Globus pallidus (tissue), 1 donor: ENCODE measurements at regions not wholly inside any gene's neighbourhood (a gene's known extent, or its start where the extent isn't known, plus 50 kb on each side); places are given as distances from the start of the nearest gene placed in this dataset.
"Not testable (repeated sequence)": the region's sequence is repeated elsewhere in the genome, so short reads cannot be mapped to it uniquely, and the experiment has no call there.

Source experiments
- DNase-seq: peaks from one replicate; pipeline ENCODE4 v3.0.0-alpha.2; 2015; ENCODE audit warnings: low spot score

DNA sequence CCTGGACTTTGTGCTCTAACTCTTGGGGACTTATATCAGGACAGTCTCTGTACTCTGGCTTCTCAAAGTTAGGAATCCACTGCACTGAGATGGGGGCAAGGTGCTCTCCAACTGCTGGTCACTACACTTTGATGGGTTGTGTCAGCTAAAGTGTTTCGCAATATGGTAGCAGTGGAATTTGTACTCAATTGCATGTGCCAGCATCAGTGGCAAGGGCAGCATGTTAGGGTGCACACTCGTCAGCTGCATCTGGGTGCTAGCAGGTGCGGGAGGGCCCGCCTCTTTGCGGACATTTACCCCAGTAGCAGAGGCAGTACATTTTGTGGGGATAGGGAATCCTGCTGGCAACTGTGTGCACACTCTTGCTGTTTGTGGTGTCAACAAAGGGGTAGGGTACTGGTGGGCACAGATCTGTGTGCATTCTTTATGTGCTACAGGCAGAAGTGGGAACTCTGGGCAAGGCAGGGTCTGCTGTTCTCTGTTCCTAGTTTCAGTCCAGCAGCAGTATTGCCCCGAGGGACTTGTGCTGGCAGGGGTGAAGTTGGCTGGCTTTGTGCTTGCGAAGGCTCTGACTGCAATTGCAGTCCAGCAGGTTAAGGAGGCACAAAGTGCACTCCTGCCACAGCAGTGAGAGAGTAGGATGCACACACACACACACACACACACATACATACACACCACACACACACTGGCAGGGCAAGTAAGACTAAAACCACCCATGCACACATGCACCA is 924.8 kb upstream of the CDH9 start:
- no peak for DNase-seq

GRCh38 chr5:27962198-27962597 is 923.8 kb upstream of the CDH9 start:
- no peak for DNase-seq

DNA sequence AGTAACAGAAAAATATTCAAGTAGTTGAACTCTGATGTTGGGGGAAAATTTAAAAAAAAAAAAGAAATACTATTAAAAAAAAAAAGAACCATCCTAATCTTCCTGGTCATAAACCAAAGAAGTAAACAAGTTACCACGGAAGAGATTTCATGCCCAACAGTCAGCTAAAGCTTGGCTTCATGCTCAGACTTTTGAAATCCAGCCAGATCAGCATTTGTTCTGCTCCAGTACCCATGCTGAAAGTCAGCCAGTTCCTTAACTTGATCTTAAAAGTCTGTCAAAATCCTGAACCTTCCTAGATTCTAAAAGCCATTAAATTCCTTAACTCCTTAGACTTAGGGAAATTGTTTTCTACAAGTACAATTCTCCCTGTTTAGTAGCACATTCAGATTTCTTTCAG is 908.7 kb upstream of the CDH9 start:
- DNase-seq, result no peak

DNA sequence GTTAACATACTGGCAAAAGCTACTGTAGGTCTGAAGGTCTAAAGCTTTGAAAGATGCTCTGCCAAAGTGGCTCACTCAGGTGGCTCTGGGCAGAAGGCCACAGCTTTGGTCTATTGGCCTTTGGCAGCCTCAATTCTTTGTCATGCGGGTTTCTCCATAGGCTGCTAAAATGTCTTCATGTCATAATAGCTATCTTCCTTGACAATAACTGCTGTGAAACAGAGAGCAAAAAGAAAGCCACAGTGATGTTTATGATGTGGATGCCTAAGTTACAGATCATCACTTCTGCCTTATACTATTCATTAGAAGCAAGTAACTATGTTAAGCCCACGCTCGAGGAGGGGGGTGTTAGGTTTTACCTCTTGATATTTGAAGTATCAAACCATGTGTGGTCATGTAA is 906.1 kb upstream of the CDH9 start:
- DNase-seq, result no peak

GRCh38 chr5:27938989-27939388 is 900.6 kb upstream of the CDH9 start:
- DNase-seq, result no peak

DNA sequence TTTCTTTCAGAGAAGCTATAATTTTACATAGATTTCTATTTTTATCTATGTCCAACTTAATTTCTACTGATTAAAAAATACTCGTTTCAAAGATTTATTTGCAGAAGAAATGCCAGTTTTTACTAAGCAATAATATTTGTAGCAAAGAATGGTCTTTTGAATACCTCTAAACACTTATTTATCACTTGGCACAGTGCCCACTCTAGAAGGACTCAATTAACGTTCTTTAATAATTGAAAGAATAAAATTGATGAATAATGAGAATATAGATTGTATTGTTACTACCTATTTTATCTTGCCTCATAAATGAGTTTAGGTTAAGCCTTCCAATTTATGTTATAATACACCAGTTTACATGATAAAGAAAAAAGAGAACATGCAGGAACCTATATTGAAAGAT is 889.7 kb upstream of the CDH9 start:
- no peak for DNase-seq

- no peak for DNase-seq
Measured at GRCh38 chr5:27911216-27911615, 872.8 kb upstream of the CDH9 start.

- no peak for DNase-seq
Measured at GRCh38 chr5:27908341-27908740, 870.0 kb upstream of the CDH9 start.

- no peak for DNase-seq
Measured at GRCh38 chr5:27906931-27907601, 868.7 kb upstream of the CDH9 start.

DNA sequence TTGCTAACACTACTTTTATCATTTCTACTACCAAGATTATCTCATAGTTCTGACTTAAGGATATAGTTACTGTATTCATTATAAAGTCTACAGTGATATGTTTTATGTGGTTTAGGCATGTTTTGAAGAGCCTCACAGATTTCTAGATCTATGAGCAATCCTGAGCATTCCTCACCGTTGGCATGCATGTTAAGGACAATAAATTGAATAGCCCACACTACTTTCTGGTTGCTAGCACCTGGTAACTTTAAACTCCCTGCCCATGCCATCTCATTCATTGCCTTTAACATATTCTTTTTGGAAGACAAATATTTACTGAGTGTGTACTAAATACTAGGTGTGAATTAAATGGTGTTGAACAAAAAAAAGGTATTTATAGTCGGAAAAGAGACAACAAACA is 868.1 kb upstream of the CDH9 start:
- DNase-seq, result no peak

GRCh38 chr5:27900761-27901160 is 862.4 kb upstream of the CDH9 start:
- no peak for DNase-seq

- no peak for DNase-seq
Measured at GRCh38 chr5:27876071-27876470, 837.7 kb upstream of the CDH9 start.

DNA sequence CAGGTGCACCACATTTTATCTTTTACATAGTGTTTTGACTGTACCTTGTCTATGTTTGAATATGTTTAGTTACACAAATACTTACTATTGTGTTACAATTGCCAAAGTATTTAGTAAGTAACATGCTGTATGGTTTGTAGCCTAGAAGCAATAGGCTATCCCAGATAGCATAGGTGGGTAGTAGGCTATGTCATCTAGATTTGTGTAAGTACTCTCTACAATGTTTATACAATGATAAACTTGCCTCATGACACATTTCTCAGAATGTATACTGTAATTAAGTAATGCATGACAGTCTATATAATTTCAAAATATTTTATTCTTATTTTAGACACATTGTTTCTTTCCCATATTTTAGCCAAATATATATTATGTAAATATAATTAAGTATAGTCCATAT is 836.8 kb upstream of the CDH9 start:
- no peak for DNase-seq

DNA sequence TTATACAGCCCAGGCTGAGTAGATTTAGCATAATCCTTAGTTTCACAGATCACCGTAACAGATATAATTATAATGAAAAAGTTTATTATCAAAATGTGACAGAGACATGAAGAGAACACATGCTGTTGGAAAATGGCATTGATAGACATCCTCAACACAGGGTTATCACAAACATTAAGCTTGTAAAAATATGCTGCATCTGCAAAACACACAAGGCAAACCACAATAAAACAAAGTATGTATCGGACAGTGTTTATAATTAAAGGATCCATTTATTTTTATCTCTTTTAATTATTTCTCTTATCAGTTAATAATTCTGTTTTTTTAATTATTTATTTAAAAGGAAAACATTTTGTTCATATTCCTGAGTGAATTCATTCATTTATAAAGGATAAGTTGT is 829.9 kb upstream of the CDH9 start:
- DNase-seq, result no peak

GRCh38 chr5:27855491-27855890 is 817.1 kb upstream of the CDH9 start:
- DNase-seq, result no peak

- no peak for DNase-seq
Measured at GRCh38 chr5:27854243-27854852, 816.0 kb upstream of the CDH9 start.

DNA sequence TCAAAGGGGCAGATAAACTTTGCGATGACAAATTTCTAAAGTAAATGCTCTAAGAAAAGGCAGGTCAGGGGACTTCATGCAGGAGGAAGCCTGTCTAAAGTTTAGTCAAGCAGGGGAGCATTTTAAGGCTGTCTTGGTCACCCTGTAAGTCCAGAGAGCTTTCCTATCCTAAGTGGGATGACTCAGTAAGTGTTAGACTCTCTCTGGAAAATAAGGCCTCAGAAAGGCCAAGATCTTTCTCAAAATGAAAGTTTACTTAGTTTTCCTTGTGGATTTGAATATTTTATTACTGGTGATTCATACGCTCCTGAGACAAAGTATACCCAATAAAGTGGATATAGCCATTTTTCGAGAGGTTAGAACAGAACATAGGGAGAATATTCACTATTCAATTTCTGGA is 806.9 kb upstream of the CDH9 start:
- no peak for DNase-seq

- DNase-seq, result not testable (repeated sequence)
Measured at GRCh38 chr5:27836704-27837103, 798.3 kb upstream of the CDH9 start.

DNA sequence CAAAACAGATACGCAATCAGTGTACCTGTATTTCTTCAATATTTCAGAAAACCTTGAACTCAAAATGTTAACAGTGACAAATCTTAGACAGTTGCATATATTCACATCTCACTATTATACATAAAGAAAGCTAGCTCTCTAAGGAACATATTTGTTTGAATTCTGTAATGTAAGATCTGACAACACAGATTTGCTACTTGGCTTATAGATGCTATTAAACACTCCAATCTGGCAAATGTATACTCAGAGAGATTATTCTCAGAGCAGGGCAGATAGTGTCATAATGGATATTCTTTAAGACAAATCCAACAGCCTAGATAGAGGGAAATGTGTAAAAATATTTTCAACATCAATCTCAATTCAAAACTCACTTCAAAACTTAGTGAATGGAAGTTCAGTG is 794.5 kb upstream of the CDH9 start:
- DNase-seq, result no peak

GRCh38 chr5:27830546-27830945 is 792.2 kb upstream of the CDH9 start:
- DNase-seq, result no peak

- no peak for DNase-seq
Measured at GRCh38 chr5:27821681-27822080, 783.3 kb upstream of the CDH9 start.

DNA sequence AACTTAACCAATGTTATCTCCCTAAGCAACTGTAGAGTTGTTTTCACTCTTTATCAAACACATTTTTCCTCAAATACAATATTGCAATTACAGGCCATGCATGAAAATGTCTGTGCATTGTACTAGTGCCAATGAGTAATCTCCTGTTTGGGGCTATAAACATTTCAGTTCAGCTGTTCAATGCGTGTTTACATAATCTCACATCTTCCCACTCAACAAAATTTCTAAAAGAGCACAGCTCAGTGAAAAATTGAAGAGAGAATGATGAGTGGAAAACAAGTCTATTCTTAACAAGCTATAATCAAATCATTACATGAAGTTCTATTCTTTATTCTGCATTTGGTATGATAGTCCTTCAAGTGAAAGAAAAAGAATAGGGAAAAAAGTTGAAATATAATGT is 780.5 kb upstream of the CDH9 start:
- no peak for DNase-seq

DNA sequence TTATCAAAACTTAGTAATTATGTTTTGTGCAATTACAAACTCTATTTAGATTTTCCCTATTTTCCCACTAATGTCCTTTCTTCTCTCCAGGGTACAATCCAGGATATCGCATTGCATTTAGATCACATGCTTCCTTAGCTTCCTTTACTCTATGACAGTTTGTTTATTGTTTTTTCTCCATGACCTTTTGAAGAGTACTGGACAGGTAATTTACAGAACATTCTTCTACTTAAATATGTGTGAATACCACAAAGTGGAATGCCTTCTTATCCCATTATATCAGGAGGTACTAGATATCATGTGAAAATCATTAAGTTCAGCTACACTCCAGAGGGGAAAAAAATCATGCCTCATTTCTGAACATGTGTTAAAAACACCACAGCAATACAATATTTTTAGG is 776.6 kb upstream of the CDH9 start:
- DNase-seq, result no peak

DNA sequence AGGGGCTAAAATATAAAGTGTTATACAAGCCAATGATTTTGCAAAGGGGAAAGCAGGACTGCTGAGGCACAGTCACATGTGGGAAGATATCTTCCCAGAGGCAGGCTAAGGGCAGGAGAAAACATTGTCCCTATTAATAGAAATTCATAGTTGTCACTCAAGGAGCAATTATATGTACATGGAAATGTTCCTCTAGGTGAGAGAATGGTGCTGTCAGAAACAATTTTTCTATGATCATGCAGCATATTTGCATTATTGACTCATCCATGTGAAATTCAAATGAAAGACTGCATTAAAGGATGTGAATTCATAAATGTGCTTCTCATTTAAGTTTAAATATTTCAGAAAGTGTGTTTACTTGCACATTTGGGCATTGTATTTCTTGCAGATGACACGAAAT is 775.9 kb upstream of the CDH9 start:
- no peak for DNase-seq
